ENCODE measurements at regions not wholly inside any gene's neighbourhood (a gene's known extent, or its start where the extent isn't known, plus 50 kb on each side); places are given as distances from the start of the nearest gene placed in this dataset.

GRCh38 chr12:65673156-65673690, 151.1 kb upstream of the HMGA2 start:
- no peak for TF ChIP-seq CTCF (IDR thresholded peaks at IDR 0.05)

GRCh38 chr12:65673732-65674131, 150.6 kb upstream of the HMGA2 start:
- TF ChIP-seq CTCF (IDR thresholded peaks at IDR 0.05): peak; percentile 29; the same call in 1 of the 2 replicates

- TF ChIP-seq CTCF (IDR thresholded peaks at IDR 0.05): no peak
These were observed 149.1 kb upstream of the HMGA2 start for GRCh38 chr12:65675141-65675621.

GRCh38 chr12:65681226-65681625, 143.1 kb upstream of the HMGA2 start:
- TF ChIP-seq CTCF (IDR thresholded peaks at IDR 0.05): no peak

GRCh38 chr12:65682112-65682511, 142.2 kb upstream of the HMGA2 start:
- no peak for TF ChIP-seq CTCF (IDR thresholded peaks at IDR 0.05)

GRCh38 chr12:65684906-65685305, 139.4 kb upstream of the HMGA2 start:
- no peak for TF ChIP-seq CTCF (IDR thresholded peaks at IDR 0.05)

GRCh38 chr12:65685514-65685913, 138.8 kb upstream of the HMGA2 start:
- peak; percentile 48 for TF ChIP-seq CTCF (IDR thresholded peaks at IDR 0.05)

GRCh38 chr12:65689508-65689907, 134.8 kb upstream of the HMGA2 start:
- no peak for TF ChIP-seq CTCF (IDR thresholded peaks at IDR 0.05)

All from LNCAP (cell line).